ENCODE measurements at regions not wholly inside any gene's neighbourhood (a gene's known extent, or its start where the extent isn't known, plus 50 kb on each side); places are given as distances from the start of the nearest gene placed in this dataset.

- no peak for TF ChIP-seq CTCF (conservative IDR thresholded peaks at IDR 0.05)
- no peak for TF ChIP-seq EZH2 (IDR thresholded peaks at IDR 0.05; ENCODE audit: low read depth)
Measured at GRCh38 chr2:59887366-59887765, 666.1 kb downstream of the BCL11A start.

Data from PC-9 (cell line).